ENCODE measurements at regions not wholly inside any gene's neighbourhood (a gene's known extent, or its start where the extent isn't known, plus 50 kb on each side); places are given as distances from the start of the nearest gene placed in this dataset.

GRCh38 chr2:22697054-22697788, 687.8 kb upstream of the KLHL29 start:
- DNase-seq: no peak

- DNase-seq: no peak
These were observed 683.3 kb upstream of the KLHL29 start for GRCh38 chr2:22701561-22702160.

- DNase-seq: no peak
These were observed 681.6 kb upstream of the KLHL29 start for GRCh38 chr2:22703286-22703920.

- DNase-seq: no peak
These were observed 665.6 kb upstream of the KLHL29 start for GRCh38 chr2:22719396-22719795.

GRCh38 chr2:22729466-22729865, 655.5 kb upstream of the KLHL29 start:
- DNase-seq: no peak

GRCh38 chr2:22734373-22735045, 650.5 kb upstream of the KLHL29 start:
- DNase-seq: no peak

- DNase-seq: no peak
These were observed 647.8 kb upstream of the KLHL29 start for GRCh38 chr2:22737144-22737543.

- DNase-seq: no peak
These were observed 643.8 kb upstream of the KLHL29 start for GRCh38 chr2:22741216-22741615.

GRCh38 chr2:22748909-22749308, 636.1 kb upstream of the KLHL29 start:
- DNase-seq: no peak

GRCh38 chr2:22753476-22753875, 631.5 kb upstream of the KLHL29 start:
- DNase-seq: no peak

- no peak for DNase-seq
These were observed 628.5 kb upstream of the KLHL29 start for GRCh38 chr2:22756276-22757043.

GRCh38 chr2:22769497-22769896, 615.5 kb upstream of the KLHL29 start:
- no peak for DNase-seq

- peak; percentile 50 to 85 for DNase-seq
These were observed 600.4 kb upstream of the KLHL29 start for GRCh38 chr2:22784566-22784965.

GRCh38 chr2:22786817-22787216, 598.2 kb upstream of the KLHL29 start:
- DNase-seq: no peak

GRCh38 chr2:22787745-22788144, 597.2 kb upstream of the KLHL29 start:
- no peak for DNase-seq

GRCh38 chr2:22788749-22789327, 596.1 kb upstream of the KLHL29 start:
- DNase-seq: no peak

GRCh38 chr2:22795287-22795866, 589.6 kb upstream of the KLHL29 start:
- no peak for DNase-seq

GRCh38 chr2:22798386-22798785, 586.6 kb upstream of the KLHL29 start:
- DNase-seq: no peak

GRCh38 chr2:22800412-22800811, 584.6 kb upstream of the KLHL29 start:
- no peak for DNase-seq

GRCh38 chr2:22801071-22801470, 583.9 kb upstream of the KLHL29 start:
- DNase-seq: no peak

- no peak for DNase-seq
These were observed 583.0 kb upstream of the KLHL29 start for GRCh38 chr2:22801970-22802369.

- DNase-seq: no peak
These were observed 577.1 kb upstream of the KLHL29 start for GRCh38 chr2:22807872-22808271.

Measured in cerebellar nuclear complex (tissue), 1 donor.